ENCODE measurements at regions not wholly inside any gene's neighbourhood (a gene's known extent, or its start where the extent isn't known, plus 50 kb on each side); places are given as distances from the start of the nearest gene placed in this dataset.

- Histone ChIP-seq H3F3A (ENCODE audit: insufficient read depth, low read length) (no peaks in the 10 kb centered on the region), H3K4me2 (ENCODE audit: low read length) (no peak overlapping the region), H3K79me2 (ENCODE audit: insufficient read depth, low read length) (no peaks in the 10 kb centered on the region), H2AFZ (ENCODE audit: low read length) (no peak overlapping the region), H3K36me3 (ENCODE audit: insufficient read depth, low read length) (no peaks in the 10 kb centered on the region), H3K9me2 (ENCODE audit: low read depth, low read length) (no peaks in the 10 kb centered on the region), H3K9ac (ENCODE audit: low read length) (no peak overlapping the region), H3K27ac (ENCODE audit: low read depth, low read length, poor library complexity, severe bottlenecking) (no peak overlapping the region), H3K4me3 (ENCODE audit: low read depth, low read length, poor library complexity, severe bottlenecking) (no peak overlapping the region), H3K4me1 (ENCODE audit: insufficient read depth, low read length, severe bottlenecking) (no peaks in the 10 kb centered on the region), H3K27me3 (ENCODE audit: insufficient read depth, low read length) (no peaks in the 10 kb centered on the region), H4K20me1 (ENCODE audit: insufficient read depth, low read length) (no peaks in the 10 kb centered on the region), H3K9me3 (ENCODE audit: low read length) (no peaks in the 10 kb centered on the region)
- no peak for TF ChIP-seq EZH2 (IDR thresholded peaks at IDR 0.05; ENCODE audit: borderline replicate concordance, low read length)
- no peak for TF ChIP-seq CTCF (IDR thresholded peaks at IDR 0.05; ENCODE audit: low read length)
Measured at GRCh38 chr13:78999494-78999893, 340.5 kb upstream of the OBI1 start.

GRCh38 chr13:78998630-78999315 is 339.8 kb upstream of the OBI1 start:
- no peaks in the 10 kb centered on the region for H3K79me2 ChIP-seq (ENCODE audit: insufficient read depth, low read length)
- TF ChIP-seq EZH2 (IDR thresholded peaks at IDR 0.05; ENCODE audit: borderline replicate concordance, low read length) (no peak), CTCF (IDR thresholded peaks at IDR 0.05; ENCODE audit: low read length) (no peak)
- no peak overlapping the region for H3K4me2 ChIP-seq (ENCODE audit: low read length)
- H3F3A ChIP-seq (ENCODE audit: insufficient read depth, low read length) = no peaks in the 10 kb centered on the region
- no peak overlapping the region for H3K4me3 ChIP-seq (ENCODE audit: low read depth, low read length, poor library complexity, severe bottlenecking)
- H3K4me1 ChIP-seq (ENCODE audit: insufficient read depth, low read length, severe bottlenecking) = no peaks in the 10 kb centered on the region
- no peaks in the 10 kb centered on the region for H3K9me2 ChIP-seq (ENCODE audit: low read depth, low read length)
- H3K9ac ChIP-seq (ENCODE audit: low read length) = no peak overlapping the region
- H3K27ac ChIP-seq (ENCODE audit: low read depth, low read length, poor library complexity, severe bottlenecking) = no peak overlapping the region
- H4K20me1 ChIP-seq (ENCODE audit: insufficient read depth, low read length) = no peaks in the 10 kb centered on the region
- H3K36me3 ChIP-seq (ENCODE audit: insufficient read depth, low read length) = no peaks in the 10 kb centered on the region
- H3K27me3 ChIP-seq (ENCODE audit: insufficient read depth, low read length) = no peaks in the 10 kb centered on the region
- no peak overlapping the region for H2AFZ ChIP-seq (ENCODE audit: low read length)
- H3K9me3 ChIP-seq (ENCODE audit: low read length) = no peaks in the 10 kb centered on the region

GRCh38 chr13:78997902-78998629 is 339.1 kb upstream of the OBI1 start:
- Histone ChIP-seq H3K27me3 (ENCODE audit: insufficient read depth, low read length) (no peaks in the 10 kb centered on the region), H3K9me2 (ENCODE audit: low read depth, low read length) (no peaks in the 10 kb centered on the region), H3K36me3 (ENCODE audit: insufficient read depth, low read length) (no peaks in the 10 kb centered on the region), H3K9ac (ENCODE audit: low read length) (no peak overlapping the region), H3K79me2 (ENCODE audit: insufficient read depth, low read length) (no peaks in the 10 kb centered on the region), H3K4me3 (ENCODE audit: low read depth, low read length, poor library complexity, severe bottlenecking) (no peak overlapping the region), H3K4me2 (ENCODE audit: low read length) (no peak overlapping the region), H3K27ac (ENCODE audit: low read depth, low read length, poor library complexity, severe bottlenecking) (no peak overlapping the region), H4K20me1 (ENCODE audit: insufficient read depth, low read length) (no peaks in the 10 kb centered on the region), H3K4me1 (ENCODE audit: insufficient read depth, low read length, severe bottlenecking) (no peaks in the 10 kb centered on the region), H3K9me3 (ENCODE audit: low read length) (no peaks in the 10 kb centered on the region), H2AFZ (ENCODE audit: low read length) (no peak overlapping the region), H3F3A (ENCODE audit: insufficient read depth, low read length) (no peaks in the 10 kb centered on the region)
- TF ChIP-seq EZH2 (IDR thresholded peaks at IDR 0.05; ENCODE audit: borderline replicate concordance, low read length) = no peak
- TF ChIP-seq CTCF (IDR thresholded peaks at IDR 0.05; ENCODE audit: low read length) = no peak
